Peyer's patch (tissue), 4 donors: ENCODE measurements at regions not wholly inside any gene's neighbourhood (a gene's known extent, or its start where the extent isn't known, plus 50 kb on each side); places are given as distances from the start of the nearest gene placed in this dataset.
"Not testable (repeated sequence)": the region's sequence is repeated elsewhere in the genome, so short reads cannot be mapped to it uniquely, and the experiment has no call there.

Source experiments
- DNase-seq, 3 donors: peaks; one replicate each; pipeline ENCODE4 v3.0.0-alpha.2; 2017 to 2019
- H3K27ac ChIP-seq, 4 donors: fragments of 200-600 bp; sonication (generic); one replicate each; pipeline ENCODE4 v1.5.1; 2016 to 2019
- H3K27me3 ChIP-seq, 2 donors: fragments of 200-600 bp; sonication (generic); one replicate each; pipeline ENCODE4 v1.5.1; 2019
- H3K36me3 ChIP-seq, 3 donors: fragments of 200-600 bp; sonication (generic); one replicate each; pipeline ENCODE4 v1.5.1; 2016 to 2019
- H3K4me1 ChIP-seq, 4 donors: fragments of 200-600 bp; sonication (generic); one replicate each; pipeline ENCODE4 v1.5.1; 2016 to 2019
- H3K4me3 ChIP-seq, 4 donors: fragments of 200-600 bp; sonication (generic); 1 replicate in 3 of 4; 2 replicates in 1 of 4; pipeline ENCODE4 v1.5.1; 2016 to 2019; ENCODE audit warnings: mild to moderate bottlenecking in 1 of 4
- H3K9me3 ChIP-seq, 4 donors: fragments of 200-600 bp; sonication (generic); one replicate each; pipeline ENCODE4 v1.5.1; 2016 to 2019; ENCODE audit warnings: mild to moderate bottlenecking in 1 of 4
- CTCF ChIP-seq, 6 experiments: fragments of 450-650 bp in 4 of 6; fragments of 200-600 bp in 2 of 6; sonication (generic) in 1 of 6; IDR thresholded peaks; one replicate each; pipeline ENCODE4 v1.5.1; 2017 to 2019; ENCODE audit warnings: antibody characterized with exemption in 6 of 6, mild to moderate bottlenecking in 3 of 6, moderate library complexity in 1 of 6
- POLR2A ChIP-seq, 2 donors: fragments of 450-650 bp; IDR thresholded peaks; one replicate each; pipeline ENCODE4 v1.5.1; 2017; ENCODE audit warnings: antibody characterized with exemption in 2 of 2, mild to moderate bottlenecking in 2 of 2, moderate library complexity in 2 of 2

DNA sequence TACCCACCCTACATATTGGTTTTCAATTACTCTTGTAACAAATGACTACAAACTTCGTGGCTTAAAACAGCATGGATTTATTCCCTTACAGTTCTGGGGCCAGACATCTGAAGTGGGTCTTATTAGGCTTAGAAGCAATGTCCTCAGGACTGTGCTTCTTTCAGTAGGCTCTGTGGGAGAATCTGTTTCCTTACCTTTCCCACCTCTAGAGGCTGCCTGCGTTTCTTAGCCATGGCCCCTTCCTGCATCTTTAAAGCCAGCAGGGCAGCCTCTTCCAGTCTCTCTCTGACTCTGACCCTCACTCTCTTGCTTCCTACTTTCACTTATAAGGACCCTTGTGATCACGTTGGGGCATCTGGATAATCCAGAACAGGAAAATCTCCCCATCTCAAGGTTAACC is 252.5 kb upstream of the PGRMC2 start:
- H3K27ac ChIP-seq = no peak overlapping the region
- H3K4me3 ChIP-seq = no peak overlapping the region
- no peaks in the 10 kb centered on the region for H3K4me1 ChIP-seq
- no peaks in the 10 kb centered on the region for H3K36me3 ChIP-seq
- TF ChIP-seq CTCF (IDR thresholded peaks at IDR 0.05) = no peak
- TF ChIP-seq POLR2A (IDR thresholded peaks at IDR 0.05) = no peak
- no peak for DNase-seq
- H3K27me3 ChIP-seq = no peaks in the 10 kb centered on the region
- H3K9me3 ChIP-seq = no peaks in the 10 kb centered on the region

- H3K9me3 ChIP-seq = no peaks in the 10 kb centered on the region
- no peaks in the 10 kb centered on the region for H3K4me1 ChIP-seq
- H3K36me3 ChIP-seq = no peaks in the 10 kb centered on the region
- no peak overlapping the region for H3K27ac ChIP-seq
- no peak overlapping the region for H3K4me3 ChIP-seq
- TF ChIP-seq POLR2A (IDR thresholded peaks at IDR 0.05) (no peak), CTCF (IDR thresholded peaks at IDR 0.05) (no peak)
- DNase-seq = no peak
- no peaks in the 10 kb centered on the region for H3K27me3 ChIP-seq
These were observed 250.7 kb upstream of the PGRMC2 start for GRCh38 chr4:128538111-128538882.

DNA sequence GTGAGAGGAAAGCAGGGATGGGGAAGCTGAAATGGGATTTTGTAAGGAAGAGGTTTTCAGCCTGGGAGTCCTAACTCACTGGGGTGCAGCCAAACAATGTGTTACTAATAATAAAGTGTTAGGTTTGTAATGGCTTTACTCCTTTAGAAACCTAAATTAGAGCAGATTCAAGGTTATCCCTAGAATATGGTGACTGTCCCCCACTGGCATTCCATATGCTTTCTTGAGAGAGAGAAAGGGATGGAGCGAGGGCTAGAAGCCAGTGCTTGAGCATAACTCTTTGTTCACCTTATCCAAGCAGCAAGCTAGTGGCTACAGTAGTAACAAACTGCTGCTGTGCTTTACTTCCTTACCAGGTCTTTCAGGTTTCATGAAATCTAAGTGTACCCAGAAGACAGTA is 249.1 kb upstream of the PGRMC2 start:
- TF ChIP-seq POLR2A (IDR thresholded peaks at IDR 0.05) = no peak
- TF ChIP-seq CTCF (IDR thresholded peaks at IDR 0.05) = no peak
- Histone ChIP-seq H3K27me3 (no peaks in the 10 kb centered on the region), H3K27ac (no peak overlapping the region), H3K4me3 (no peak overlapping the region), H3K4me1 (no peaks in the 10 kb centered on the region), H3K9me3 (no peaks in the 10 kb centered on the region), H3K36me3 (no peaks in the 10 kb centered on the region)
- no peak for DNase-seq

GRCh38 chr4:128535510-128535909 is 247.9 kb upstream of the PGRMC2 start:
- not testable (repeated sequence) for H3K4me3 ChIP-seq, H3K4me1 ChIP-seq, H3K9me3 ChIP-seq, H3K36me3 ChIP-seq, H3K27ac ChIP-seq, DNase-seq, H3K27me3 ChIP-seq

DNA sequence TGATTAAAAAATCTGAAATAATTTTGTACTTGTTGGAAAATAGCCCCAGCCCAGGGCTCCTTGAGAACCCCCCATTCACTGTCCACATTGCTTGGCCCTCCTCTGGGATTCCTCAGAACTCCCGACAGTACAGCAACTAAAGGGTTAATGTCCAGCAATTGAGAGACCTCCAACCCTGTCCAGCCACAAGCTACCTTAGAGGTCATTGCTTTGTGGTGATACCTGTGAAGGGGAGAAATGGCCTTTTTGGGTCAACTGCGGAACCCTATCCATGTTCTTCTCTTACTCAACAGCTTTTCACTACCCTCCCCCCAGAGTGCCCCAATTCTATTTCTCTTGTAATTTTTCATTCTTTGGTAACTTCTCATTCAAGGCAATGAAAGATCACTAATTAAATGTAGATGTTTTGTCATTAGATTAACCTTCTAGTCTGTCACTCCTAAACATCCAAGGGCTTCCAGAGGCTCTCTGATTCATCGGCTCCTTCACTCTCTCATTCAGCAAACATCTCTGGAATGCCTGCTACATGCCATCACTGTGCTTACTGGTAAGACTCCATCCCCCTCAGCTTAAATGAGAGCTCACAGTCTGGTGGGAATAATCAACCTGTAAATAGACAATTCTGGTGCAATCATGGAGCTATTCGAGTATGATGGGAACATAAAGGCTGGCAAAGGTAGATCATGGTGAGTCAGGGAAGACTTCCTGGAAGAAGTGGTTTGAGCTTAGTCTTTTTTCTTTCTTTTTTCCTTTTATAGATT is 241.4 kb upstream of the PGRMC2 start:
- no peak for TF ChIP-seq CTCF (IDR thresholded peaks at IDR 0.05)
- no peak for TF ChIP-seq POLR2A (IDR thresholded peaks at IDR 0.05)
- no peaks in the 10 kb centered on the region for H3K36me3 ChIP-seq
- no peak overlapping the region for H3K4me3 ChIP-seq
- no peaks in the 10 kb centered on the region for H3K27me3 ChIP-seq
- H3K9me3 ChIP-seq = no peaks in the 10 kb centered on the region
- no peaks in the 10 kb centered on the region for H3K4me1 ChIP-seq
- H3K27ac ChIP-seq = no peak overlapping the region
- no peak for DNase-seq

DNA sequence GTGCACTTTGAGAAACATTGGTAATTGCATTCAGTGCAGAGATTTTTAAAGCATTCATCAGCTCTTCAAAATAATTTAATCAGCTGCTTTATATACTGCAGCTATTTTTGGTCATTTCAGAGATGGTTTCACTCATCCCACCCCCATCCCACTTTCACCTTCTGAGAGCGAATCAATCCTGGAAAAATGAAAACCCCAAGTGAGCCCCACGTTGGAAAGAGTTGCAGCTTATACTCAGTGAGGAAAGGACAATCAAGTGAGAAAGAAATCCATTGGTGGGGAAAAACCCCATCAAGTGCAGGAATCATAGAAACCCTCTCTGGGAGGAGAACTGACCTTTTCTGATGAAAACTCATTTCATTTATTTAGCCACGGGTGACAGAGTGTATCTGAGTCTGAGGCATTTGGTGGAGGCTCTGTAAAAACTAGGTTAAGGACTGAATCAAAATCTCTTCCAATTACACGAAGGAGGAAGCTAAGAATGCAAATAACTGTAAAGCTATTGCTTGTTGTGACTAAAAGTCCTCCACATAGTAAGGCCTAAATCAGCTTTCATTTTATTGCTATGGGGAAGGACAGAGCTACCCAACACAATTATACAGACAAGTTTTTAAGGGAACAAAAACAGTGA is 240.4 kb upstream of the PGRMC2 start:
- Histone ChIP-seq H3K27ac (no peak overlapping the region), H3K9me3 (no peaks in the 10 kb centered on the region), H3K4me3 (no peak overlapping the region), H3K27me3 (no peaks in the 10 kb centered on the region), H3K36me3 (no peaks in the 10 kb centered on the region), H3K4me1 (no peaks in the 10 kb centered on the region)
- TF ChIP-seq CTCF (IDR thresholded peaks at IDR 0.05) (no peak), POLR2A (IDR thresholded peaks at IDR 0.05) (no peak)
- no peak for DNase-seq
